ENCODE measurements at regions not wholly inside any gene's neighbourhood (a gene's known extent, or its start where the extent isn't known, plus 50 kb on each side); places are given as distances from the start of the nearest gene placed in this dataset.

DNA sequence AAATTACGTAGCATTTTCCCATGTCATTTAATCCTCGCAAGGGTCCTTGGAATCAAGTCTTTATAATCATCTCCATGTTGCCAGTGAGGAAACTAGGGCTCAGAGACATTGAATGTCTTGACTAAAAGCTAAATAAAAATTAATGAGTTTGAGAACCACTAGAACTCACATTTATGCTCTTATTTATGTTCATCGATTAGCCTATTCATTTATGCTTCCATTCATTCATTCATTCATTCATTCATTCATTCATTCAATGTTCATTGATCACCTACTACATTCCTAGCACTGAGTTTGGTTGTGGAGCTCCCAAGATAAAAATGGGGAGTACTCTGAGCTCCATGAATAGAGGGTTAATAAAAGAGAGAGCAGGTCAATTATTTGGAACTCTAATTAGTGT lies 59.7 kb downstream of the KCNA1 start:
- no peak for FAIRE-seq
- no peaks in the 10 kb centered on the region for H3K27me3 ChIP-seq (ENCODE audit: control insufficient read depth, insufficient read depth, low read length)

DNA sequence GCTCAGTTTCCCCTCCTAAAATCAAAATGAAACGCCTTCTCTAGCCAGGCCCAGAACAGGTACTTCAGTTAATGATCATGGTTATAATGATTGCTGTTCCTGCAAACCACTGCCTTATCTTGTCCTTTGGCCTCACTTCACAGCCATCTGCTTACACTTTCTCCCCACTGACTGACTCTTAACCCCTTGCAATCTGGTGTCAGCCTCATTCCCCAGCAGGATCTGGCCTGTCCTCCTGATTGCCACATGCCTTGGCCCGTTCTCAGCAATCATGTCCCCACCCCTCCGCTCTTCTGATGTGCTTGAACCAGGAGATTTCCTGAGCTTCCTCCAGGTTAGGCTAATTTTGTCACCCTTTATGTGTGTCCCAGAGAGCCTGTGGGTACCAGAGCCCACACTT lies 64.5 kb downstream of the KCNA1 start:
- FAIRE-seq (peak; percentile 81), DNase-seq (ENCODE audit: low read depth) (no peak)
- TF ChIP-seq, protein P1, sequence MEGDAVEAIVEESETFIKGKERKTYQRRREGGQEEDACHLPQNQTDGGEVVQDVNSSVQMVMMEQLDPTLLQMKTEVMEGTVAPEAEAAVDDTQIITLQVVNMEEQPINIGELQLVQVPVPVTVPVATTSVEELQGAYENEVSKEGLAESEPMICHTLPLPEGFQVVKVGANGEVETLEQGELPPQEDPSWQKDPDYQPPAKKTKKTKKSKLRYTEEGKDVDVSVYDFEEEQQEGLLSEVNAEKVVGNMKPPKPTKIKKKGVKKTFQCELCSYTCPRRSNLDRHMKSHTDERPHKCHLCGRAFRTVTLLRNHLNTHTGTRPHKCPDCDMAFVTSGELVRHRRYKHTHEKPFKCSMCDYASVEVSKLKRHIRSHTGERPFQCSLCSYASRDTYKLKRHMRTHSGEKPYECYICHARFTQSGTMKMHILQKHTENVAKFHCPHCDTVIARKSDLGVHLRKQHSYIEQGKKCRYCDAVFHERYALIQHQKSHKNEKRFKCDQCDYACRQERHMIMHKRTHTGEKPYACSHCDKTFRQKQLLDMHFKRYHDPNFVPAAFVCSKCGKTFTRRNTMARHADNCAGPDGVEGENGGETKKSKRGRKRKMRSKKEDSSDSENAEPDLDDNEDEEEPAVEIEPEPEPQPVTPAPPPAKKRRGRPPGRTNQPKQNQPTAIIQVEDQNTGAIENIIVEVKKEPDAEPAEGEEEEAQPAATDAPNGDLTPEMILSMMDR (IDR thresholded peaks at IDR 0.05; ENCODE audit: insufficient read depth, low read length, severe bottlenecking), result no peak
- H3K4me3 ChIP-seq (ENCODE audit: low read depth, low read length), result no peak overlapping the region
- H3K36me3 ChIP-seq (ENCODE audit: control insufficient read depth, insufficient read depth, low read length), result no peaks in the 10 kb centered on the region
- H3K27me3 ChIP-seq (ENCODE audit: control insufficient read depth, insufficient read depth, low read length), result no peaks in the 10 kb centered on the region

More for the DNA sequence above, 59.7 kb downstream of the KCNA1 start:
- TF ChIP-seq, protein P1 (IDR thresholded peaks at IDR 0.05; ENCODE audit: insufficient read depth, low read length, severe bottlenecking), result no peak
- Histone ChIP-seq H3K36me3 (ENCODE audit: control insufficient read depth, insufficient read depth, low read length) (no peaks in the 10 kb centered on the region), H3K4me3 (ENCODE audit: low read depth, low read length) (no peak overlapping the region)
- no peak for DNase-seq (ENCODE audit: low read depth)

DNA sequence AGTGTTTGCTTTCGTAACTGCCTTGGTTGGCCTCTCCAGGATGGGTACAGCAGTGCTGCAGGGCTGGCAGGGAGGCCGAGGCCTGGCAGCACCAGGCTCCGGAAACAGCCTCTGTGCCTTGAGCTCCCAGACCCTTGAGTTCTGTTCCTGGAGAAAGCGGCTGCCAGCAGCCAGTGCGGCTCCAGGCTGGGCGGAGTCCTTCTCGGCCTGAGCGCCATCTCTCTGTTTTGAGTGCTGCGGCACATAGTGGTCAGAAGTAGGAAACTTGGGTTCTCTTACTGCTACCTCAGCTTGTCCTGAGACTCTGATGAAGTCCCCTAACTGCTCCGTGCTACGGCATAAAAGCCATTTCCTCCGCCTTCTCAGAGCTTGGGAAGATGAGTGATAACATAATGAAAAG lies 65.9 kb downstream of the KCNA1 start:
- FAIRE-seq, result no peak
- DNase-seq (ENCODE audit: low read depth), result no peak
- Histone ChIP-seq H3K36me3 (ENCODE audit: control insufficient read depth, insufficient read depth, low read length) (no peaks in the 10 kb centered on the region), H3K27me3 (ENCODE audit: control insufficient read depth, insufficient read depth, low read length) (no peaks in the 10 kb centered on the region), H3K4me3 (ENCODE audit: low read depth, low read length) (no peak overlapping the region)
- TF ChIP-seq, protein P1 (IDR thresholded peaks at IDR 0.05; ENCODE audit: insufficient read depth, low read length, severe bottlenecking), result no peak

DNA sequence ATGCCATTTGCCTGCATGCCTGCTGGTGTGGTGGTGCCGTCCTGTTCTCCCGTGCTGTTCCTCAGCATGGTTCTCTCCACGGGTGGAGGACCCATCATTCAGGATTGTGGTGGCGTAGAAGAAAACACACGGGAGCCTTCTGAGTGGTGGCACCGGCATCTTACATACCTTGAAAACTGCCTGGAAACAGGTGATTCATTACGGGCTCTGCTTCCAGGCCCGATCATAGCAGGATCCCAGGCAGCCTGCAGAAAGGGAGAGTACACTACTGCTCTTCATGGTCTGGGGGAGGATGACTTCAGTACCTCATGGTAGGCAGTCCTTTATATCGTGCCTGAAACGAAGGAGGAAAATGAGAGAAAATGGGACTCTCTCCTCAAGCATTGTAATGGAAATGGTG lies 66.6 kb upstream of the KCNA5 start:
- no peak for DNase-seq (ENCODE audit: low read depth)
- no peaks in the 10 kb centered on the region for H3K36me3 ChIP-seq (ENCODE audit: control insufficient read depth, insufficient read depth, low read length)
- H3K4me3 ChIP-seq (ENCODE audit: low read depth, low read length), result no peak overlapping the region
- no peaks in the 10 kb centered on the region for H3K27me3 ChIP-seq (ENCODE audit: control insufficient read depth, insufficient read depth, low read length)
- FAIRE-seq, result no peak
- TF ChIP-seq, protein P1 (IDR thresholded peaks at IDR 0.05; ENCODE audit: insufficient read depth, low read length, severe bottlenecking), result no peak

DNA sequence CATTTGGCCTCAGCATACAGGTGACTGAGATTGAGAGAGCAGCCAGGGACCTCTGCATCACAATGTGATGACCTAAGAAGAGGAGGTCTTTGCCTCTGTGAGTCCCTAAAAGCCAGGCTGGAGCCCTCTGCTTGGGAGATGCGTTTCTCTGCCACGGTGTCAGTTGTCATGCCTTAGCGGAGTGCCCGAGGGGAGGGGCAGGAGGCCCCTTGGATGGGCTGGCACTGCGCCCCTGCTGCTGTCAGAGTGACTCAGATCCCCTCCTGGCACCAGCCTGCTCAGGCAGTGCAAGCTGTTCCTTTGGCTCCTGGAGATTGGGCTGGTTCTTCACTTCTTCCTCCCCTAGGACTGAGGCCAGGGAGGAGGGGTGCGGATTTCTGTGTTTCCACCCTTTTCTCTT lies 64.9 kb upstream of the KCNA5 start:
- no peaks in the 10 kb centered on the region for H3K36me3 ChIP-seq (ENCODE audit: control insufficient read depth, insufficient read depth, low read length)
- no peak for DNase-seq (ENCODE audit: low read depth)
- FAIRE-seq, result no peak
- H3K27me3 ChIP-seq (ENCODE audit: control insufficient read depth, insufficient read depth, low read length), result no peaks in the 10 kb centered on the region
- TF ChIP-seq, protein P1 (IDR thresholded peaks at IDR 0.05; ENCODE audit: insufficient read depth, low read length, severe bottlenecking), result no peak
- no peak overlapping the region for H3K4me3 ChIP-seq (ENCODE audit: low read depth, low read length)

DNA sequence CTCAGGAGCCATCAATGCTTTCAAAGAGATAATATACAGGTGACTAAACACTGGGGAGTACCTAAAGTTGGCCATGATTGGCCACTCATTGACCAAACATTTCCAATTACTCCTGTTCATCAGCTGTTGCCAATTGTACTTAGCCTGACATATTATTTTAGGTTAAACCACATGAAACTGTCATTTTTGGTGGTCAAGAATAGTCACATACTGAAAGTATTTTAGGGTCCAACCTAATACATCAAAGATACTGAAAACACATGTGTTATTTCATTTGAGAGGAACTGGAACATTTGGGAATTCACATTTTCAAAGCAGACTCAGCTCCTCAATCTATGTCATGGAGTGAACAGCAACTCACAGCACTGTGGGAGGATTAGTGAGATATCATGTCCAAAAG lies 63.9 kb upstream of the KCNA5 start:
- H3K27me3 ChIP-seq (ENCODE audit: control insufficient read depth, insufficient read depth, low read length), result no peaks in the 10 kb centered on the region
- no peak overlapping the region for H3K4me3 ChIP-seq (ENCODE audit: low read depth, low read length)
- FAIRE-seq (no peak), DNase-seq (ENCODE audit: low read depth) (no peak)
- TF ChIP-seq, protein P1 (IDR thresholded peaks at IDR 0.05; ENCODE audit: insufficient read depth, low read length, severe bottlenecking), result no peak
- no peaks in the 10 kb centered on the region for H3K36me3 ChIP-seq (ENCODE audit: control insufficient read depth, insufficient read depth, low read length)
